Testis (tissue), 2 donors: ENCODE measurements at regions not wholly inside any gene's neighbourhood (a gene's known extent, or its start where the extent isn't known, plus 50 kb on each side); places are given as distances from the start of the nearest gene placed in this dataset.

ENCODE experiments used
- POLR2A ChIP-seq: fragments of 450-650 bp; IDR thresholded peaks from one replicate; pipeline ENCODE4 v1.6.1; 2017; ENCODE audit warnings: antibody characterized with exemption, mild to moderate bottlenecking, moderate library complexity
- TF ChIP-seq, protein P1 (sequence below), 3 experiments: fragments of 450-650 bp in 2 of 3; fragments of 200-600 bp in 1 of 3; sonication (generic) in 1 of 3; IDR thresholded peaks; one replicate each; pipeline ENCODE4 v1.5.1; 2016 to 2019; ENCODE audit warnings: antibody characterized with exemption in 3 of 3, mild to moderate bottlenecking in 2 of 3, moderate library complexity in 1 of 3

DNA sequence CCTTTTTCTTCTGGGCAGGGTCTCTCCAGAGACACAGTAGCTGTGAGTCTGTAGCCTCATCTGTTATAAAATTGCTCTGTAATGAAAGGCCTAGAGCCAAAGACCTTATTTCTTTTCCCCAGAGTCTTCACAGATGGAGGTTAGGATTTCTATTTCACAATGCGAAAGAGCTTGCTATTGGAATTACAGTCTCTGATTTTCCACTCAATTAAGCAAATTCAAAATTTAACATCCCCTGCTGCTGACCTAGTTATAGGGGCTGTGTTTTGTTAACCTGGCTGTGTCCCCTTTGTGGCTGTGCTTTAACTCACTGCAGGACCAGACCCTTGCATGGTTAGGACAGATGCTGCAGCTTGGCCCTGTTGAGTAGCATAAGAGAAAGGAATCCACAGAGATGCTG lies 190.3 kb upstream of the NMUR2 start:
- TF ChIP-seq, protein P1, sequence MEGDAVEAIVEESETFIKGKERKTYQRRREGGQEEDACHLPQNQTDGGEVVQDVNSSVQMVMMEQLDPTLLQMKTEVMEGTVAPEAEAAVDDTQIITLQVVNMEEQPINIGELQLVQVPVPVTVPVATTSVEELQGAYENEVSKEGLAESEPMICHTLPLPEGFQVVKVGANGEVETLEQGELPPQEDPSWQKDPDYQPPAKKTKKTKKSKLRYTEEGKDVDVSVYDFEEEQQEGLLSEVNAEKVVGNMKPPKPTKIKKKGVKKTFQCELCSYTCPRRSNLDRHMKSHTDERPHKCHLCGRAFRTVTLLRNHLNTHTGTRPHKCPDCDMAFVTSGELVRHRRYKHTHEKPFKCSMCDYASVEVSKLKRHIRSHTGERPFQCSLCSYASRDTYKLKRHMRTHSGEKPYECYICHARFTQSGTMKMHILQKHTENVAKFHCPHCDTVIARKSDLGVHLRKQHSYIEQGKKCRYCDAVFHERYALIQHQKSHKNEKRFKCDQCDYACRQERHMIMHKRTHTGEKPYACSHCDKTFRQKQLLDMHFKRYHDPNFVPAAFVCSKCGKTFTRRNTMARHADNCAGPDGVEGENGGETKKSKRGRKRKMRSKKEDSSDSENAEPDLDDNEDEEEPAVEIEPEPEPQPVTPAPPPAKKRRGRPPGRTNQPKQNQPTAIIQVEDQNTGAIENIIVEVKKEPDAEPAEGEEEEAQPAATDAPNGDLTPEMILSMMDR (IDR thresholded peaks at IDR 0.05) = no peak
- no peak for TF ChIP-seq POLR2A
